Endodermal cell (in vitro differentiated cells): ENCODE measurements at regions not wholly inside any gene's neighbourhood (a gene's known extent, or its start where the extent isn't known, plus 50 kb on each side); places are given as distances from the start of the nearest gene placed in this dataset.

Source experiments
- DNase-seq: peaks from one replicate; pipeline ENCODE4 v3.0.0-alpha.2; 2017
- H3K27ac ChIP-seq: 2 replicates; pipeline ENCODE4 v1.5.1; 2013; ENCODE audit warnings: mild to moderate bottlenecking, low read depth, low read length, moderate library complexity
- H3K27me3 ChIP-seq: 2 replicates; pipeline ENCODE4 v1.6.1; 2013; ENCODE audit warnings: mild to moderate bottlenecking, low read length, moderate library complexity; ENCODE audit not compliant: insufficient read depth, control insufficient read depth, poor library complexity, severe bottlenecking
- H3K36me3 ChIP-seq: 2 replicates; pipeline ENCODE4 v1.7.0; 2013; ENCODE audit warnings: mild to moderate bottlenecking, low read length, moderate library complexity; ENCODE audit not compliant: control insufficient read depth, insufficient read depth
- H3K4me1 ChIP-seq: one replicate; pipeline ENCODE4 v1.7.0; 2013; ENCODE audit warnings: low read length; ENCODE audit not compliant: control insufficient read depth, insufficient read depth
- H3K4me3 ChIP-seq: 2 replicates; pipeline ENCODE4 v1.5.1; 2013; ENCODE audit warnings: mild to moderate bottlenecking, low read length, moderate library complexity
- H3K9ac ChIP-seq: 2 replicates; pipeline ENCODE4 v1.6.1; 2013; ENCODE audit warnings: mild to moderate bottlenecking, low read length, moderate library complexity; ENCODE audit not compliant: poor library complexity, severe bottlenecking; ENCODE audit errors: extremely low read depth
- H3K9me3 ChIP-seq: 2 replicates; pipeline ENCODE4 v1.6.1; 2013; ENCODE audit warnings: mild to moderate bottlenecking, low read length, moderate library complexity; ENCODE audit not compliant: control insufficient read depth
- H3K27ac Mint-ChIP-seq: 2 replicates; pipeline ENCODE4 v1.8.0; 2020; ENCODE audit warnings: mixed read lengths
- H3K27me3 Mint-ChIP-seq: 2 replicates; pipeline ENCODE4 v1.8.0; 2021; ENCODE audit warnings: mild to moderate bottlenecking, mixed read lengths; ENCODE audit not compliant: insufficient read depth
- H3K36me3 Mint-ChIP-seq: 2 replicates; pipeline ENCODE4 v1.8.0; 2020; ENCODE audit warnings: low read depth, mixed read lengths
- H3K4me1 Mint-ChIP-seq: 2 replicates; pipeline ENCODE4 v1.8.0; 2020; ENCODE audit warnings: mixed read lengths
- H3K4me3 Mint-ChIP-seq: 2 replicates; pipeline ENCODE4 v1.8.0; 2020; ENCODE audit warnings: mild to moderate bottlenecking, moderate library complexity, mixed read lengths
- H3K9me3 Mint-ChIP-seq: 2 replicates; pipeline ENCODE4 v1.8.0; 2020; ENCODE audit warnings: mild to moderate bottlenecking, mixed read lengths
- CTCF ChIP-seq: fragments of 200-600 bp; sonication (generic); conservative IDR thresholded peaks from 2 replicates; pipeline ENCODE4 v1.5.0; 2021; ENCODE audit warnings: antibody characterized with exemption, mild to moderate bottlenecking
- WGBS, 2 experiments: methylation state at CpG; one replicate each; pipeline versions ENCODE4 v1.1.5 to v1.1.7; 2013; ENCODE audit warnings: missing lambda C conversion rate in 2 of 2, mixed read lengths in 1 of 2; ENCODE audit not compliant: insufficient coverage in 1 of 2, insufficient read length in 1 of 2; 5-methylcytosine and 5-hydroxymethylcytosine counted together

DNA sequence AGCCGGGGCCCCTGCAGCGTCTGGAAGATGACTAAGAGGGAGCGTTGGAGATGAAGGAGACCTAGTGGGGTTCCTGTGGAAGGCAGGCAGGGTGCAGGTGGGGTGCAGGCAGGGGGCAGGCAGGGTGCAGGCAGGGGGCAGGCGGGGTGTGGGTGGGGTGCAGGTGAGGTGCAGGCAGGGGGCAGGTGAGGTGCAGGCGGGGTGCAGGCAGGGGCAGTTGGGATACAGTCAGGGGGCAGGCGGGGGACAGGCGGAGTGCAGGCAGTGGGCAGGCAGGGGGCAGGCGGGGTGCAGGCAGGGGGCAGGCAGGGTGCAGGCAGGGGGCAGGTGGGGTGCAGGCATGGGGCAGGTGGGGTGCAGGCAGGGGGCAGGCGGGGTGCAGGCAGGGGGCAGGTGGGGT lies 142.8 kb downstream of the SOX1 start:
- H3K4me1 Mint-ChIP-seq, result peaks cover 12% of the 10 kb centered on the region
- Histone ChIP-seq H3K9me3 (no peaks in the 10 kb centered on the region), H3K27ac (no peak overlapping the region), H3K36me3 (no peaks in the 10 kb centered on the region), H3K4me1 (peaks cover 3% of the 10 kb centered on the region), H3K27me3 (peaks cover 43% of the 10 kb centered on the region), H3K4me3 (no peak overlapping the region), H3K9ac (no peak overlapping the region)
- H3K27me3 Mint-ChIP-seq, result peaks cover 49% of the 10 kb centered on the region
- no peaks in the 10 kb centered on the region for H3K9me3 Mint-ChIP-seq
- TF ChIP-seq CTCF, result no peak
- H3K4me3 Mint-ChIP-seq, result no peak overlapping the region
- H3K36me3 Mint-ChIP-seq, result no peaks in the 10 kb centered on the region
- no peak overlapping the region for H3K27ac Mint-ChIP-seq
- 77 to 88% methylated on average over 2 to 7 of the region's 9 CpGs for WGBS, 2 experiments
- no peak for DNase-seq

- H3K27ac Mint-ChIP-seq, result no peak overlapping the region
- peaks cover 3% of the 10 kb centered on the region for H3K4me1 ChIP-seq
- H3K4me3 ChIP-seq, result no peak overlapping the region
- H3K27me3 ChIP-seq, result peaks cover 36% of the 10 kb centered on the region
- H3K9me3 Mint-ChIP-seq, result no peaks in the 10 kb centered on the region
- H3K27me3 Mint-ChIP-seq, result peaks cover 42% of the 10 kb centered on the region
- no peak overlapping the region for H3K9ac ChIP-seq
- no peaks in the 10 kb centered on the region for H3K9me3 ChIP-seq
- peaks cover 6% of the 10 kb centered on the region for H3K4me1 Mint-ChIP-seq
- WGBS, 2 experiments, result 60 to 67% methylated on average over 9 to 11 of the region's 11 CpGs
- DNase-seq, result peak; percentile 80
- no peaks in the 10 kb centered on the region for H3K36me3 Mint-ChIP-seq
- TF ChIP-seq CTCF, result no peak
- no peaks in the 10 kb centered on the region for H3K36me3 ChIP-seq
- peak overlapping the region; percentile 34 for H3K27ac ChIP-seq
- no peak overlapping the region for H3K4me3 Mint-ChIP-seq
Measured at GRCh38 chr13:112210371-112210770, 143.4 kb downstream of the SOX1 start.

DNA sequence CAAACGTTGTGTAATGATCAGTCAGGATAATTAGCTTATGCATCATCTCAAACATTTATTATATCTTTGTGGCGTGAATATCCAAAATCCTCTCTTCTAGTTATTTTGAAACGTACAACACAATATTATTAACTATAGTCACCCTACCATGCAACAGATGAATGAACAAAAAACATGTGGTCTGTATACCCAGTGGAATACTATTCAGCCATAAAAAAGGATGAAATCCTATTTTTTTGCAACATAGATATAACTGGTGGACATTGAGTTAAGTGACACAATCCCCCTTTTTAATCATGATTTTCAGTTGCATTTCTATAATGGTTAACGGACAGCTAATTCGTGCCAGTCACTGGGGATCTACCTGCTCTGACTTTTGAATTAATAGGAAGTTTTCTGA lies 145.6 kb downstream of the SOX1 start:
- Mint-ChIP-seq H3K36me3 (no peaks in the 10 kb centered on the region), H3K27me3 (peaks cover 36% of the 10 kb centered on the region), H3K4me1 (peaks cover 4% of the 10 kb centered on the region)

More for the DNA sequence above, 145.6 kb downstream of the SOX1 start:
- no peak overlapping the region for H3K4me3 Mint-ChIP-seq
- Histone ChIP-seq H3K36me3 (no peaks in the 10 kb centered on the region), H3K27me3 (peaks cover 20% of the 10 kb centered on the region), H3K4me3 (no peak overlapping the region), H3K9ac (no peak overlapping the region), H3K9me3 (no peaks in the 10 kb centered on the region), H3K4me1 (peaks cover 3% of the 10 kb centered on the region), H3K27ac (no peak overlapping the region)
- no peaks in the 10 kb centered on the region for H3K9me3 Mint-ChIP-seq
- H3K27ac Mint-ChIP-seq, result no peak overlapping the region
- no peak for DNase-seq
- no peak for TF ChIP-seq CTCF
- 81 to 95% methylated on average over 3 to 5 of the region's 5 CpGs for WGBS, 2 experiments
